Astrocyte (in vitro differentiated cells and primary cell): ENCODE measurements at regions not wholly inside any gene's neighbourhood (a gene's known extent, or its start where the extent isn't known, plus 50 kb on each side); places are given as distances from the start of the nearest gene placed in this dataset.

ENCODE experiments used
- CTCF ChIP-seq: IDR thresholded peaks from 2 replicates; pipeline ENCODE4 v1.5.1; 2011; ENCODE audit warnings: low read depth, mild to moderate bottlenecking, inconsistent platforms, low read length, moderate library complexity; ENCODE audit not compliant: insufficient read depth
- EZH2 ChIP-seq: IDR thresholded peaks from 2 replicates; pipeline ENCODE4 v1.6.1; 2012; ENCODE audit warnings: mild to moderate bottlenecking, low read length, inconsistent platforms; ENCODE audit not compliant: insufficient read depth

- TF ChIP-seq CTCF = no peak
- TF ChIP-seq EZH2 = no peak
These were observed 77.8 kb upstream of the BTG1 start for GRCh38 chr12:92223481-92223880.
